MCF 10A (cell line): ENCODE measurements at regions not wholly inside any gene's neighbourhood (a gene's known extent, or its start where the extent isn't known, plus 50 kb on each side); places are given as distances from the start of the nearest gene placed in this dataset.

Experiments used
- BruUV-seq: library from RNA; stranded (reverse); fragments of 400-500 nt; replicated peaks from 2 replicates; lab custom pipeline; 2021; lab: Mats Ljungman, UMichigan
- CTCF ChIA-PET: fragments of 300-600 bp; sonication (Branson Sonifier 250); formaldehyde crosslinking; extraction: SDS; loops from one replicate; lab custom pipeline; 2021; ENCODE audit warnings: antibody characterized with exemption, inconsistent platforms; lab: Yijun Ruan, JAX
- POLR2A ChIA-PET: fragments of 300-600, 350-650 bp; sonication (Branson Sonifier 250); formaldehyde crosslinking; extraction: SDS; loops from one replicate; lab custom pipeline; 2020; ENCODE audit warnings: antibody characterized with exemption, inconsistent platforms; lab: Yijun Ruan, JAX
- DNase-seq: peaks from one replicate; pipeline ENCODE4 v3.0.0-alpha.2; 2018; ENCODE audit not compliant: unreplicated experiment
- H3K27ac Mint-ChIP-seq: one replicate; pipeline ENCODE4 v1.8.0; 2022; ENCODE audit warnings: mild to moderate bottlenecking, low read depth, mixed read lengths; ENCODE audit not compliant: unreplicated experiment
- H3K27me3 Mint-ChIP-seq: one replicate; pipeline ENCODE4 v1.8.0; 2022; ENCODE audit warnings: mixed read lengths; ENCODE audit not compliant: insufficient read depth, unreplicated experiment
- H3K36me3 Mint-ChIP-seq: one replicate; pipeline ENCODE4 v1.8.0; 2022; ENCODE audit warnings: mild to moderate bottlenecking, moderate library complexity, mixed read lengths; ENCODE audit not compliant: insufficient read depth, unreplicated experiment
- H3K4me1 Mint-ChIP-seq: one replicate; pipeline ENCODE4 v1.8.0; 2022; ENCODE audit warnings: mixed read lengths; ENCODE audit not compliant: insufficient read depth, unreplicated experiment
- H3K4me3 Mint-ChIP-seq: one replicate; pipeline ENCODE4 v1.8.0; 2022; ENCODE audit warnings: mild to moderate bottlenecking, moderate library complexity, mixed read lengths; ENCODE audit not compliant: unreplicated experiment
- H3K9me3 Mint-ChIP-seq: one replicate; pipeline ENCODE4 v1.8.0; 2022; ENCODE audit warnings: mixed read lengths; ENCODE audit not compliant: unreplicated experiment
- intact Hi-C: fragments of 100-400 bp; cut with micrococcal nuclease; formaldehyde crosslinking; loops from 2 replicates; pipeline ENCODE4 v1.14.1; 2022
- TF ChIP-seq, protein P1 (sequence below): fragments of 200-600 bp; IDR thresholded peaks from one replicate; pipeline ENCODE4 v1.8.0; 2022; ENCODE audit warnings: antibody characterized with exemption, mild to moderate bottlenecking; ENCODE audit not compliant: unreplicated experiment

- BruUV-seq: no TSS peak
Observed at GRCh38 chr9:134568116-134568515, 73.5 kb upstream of the COL5A1 start.

DNA sequence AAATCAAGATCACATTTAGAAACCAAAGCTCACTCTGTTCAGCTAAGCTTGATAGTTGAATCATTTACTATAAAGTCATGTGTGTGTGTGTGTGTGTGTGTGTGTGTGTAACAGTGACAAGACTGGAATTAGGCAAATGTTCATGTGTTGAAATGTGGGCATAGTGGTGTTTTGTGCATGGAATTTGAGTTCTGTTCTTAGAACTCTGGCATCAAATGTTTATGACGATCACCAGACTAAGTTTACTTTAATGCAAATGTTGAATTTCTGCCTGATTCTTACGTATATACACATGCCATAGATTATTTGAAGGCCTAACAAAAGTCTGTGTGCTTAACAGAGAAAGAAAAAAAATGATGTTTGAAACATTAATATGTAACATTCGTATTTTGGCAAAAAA is 72.8 kb upstream of the COL5A1 start:
- POLR2A ChIA-PET: no interaction called here
- Mint-ChIP-seq H3K36me3 (no peaks in the 10 kb centered on the region), H3K4me3 (no peak overlapping the region), H3K27me3 (peaks cover 26% of the 10 kb centered on the region), H3K4me1 (no peaks in the 10 kb centered on the region), H3K9me3 (peaks cover 8% of the 10 kb centered on the region), H3K27ac (no peak overlapping the region)
- CTCF ChIA-PET: no interaction called here
- intact Hi-C loops: no loop called here
- TF ChIP-seq, protein P1, sequence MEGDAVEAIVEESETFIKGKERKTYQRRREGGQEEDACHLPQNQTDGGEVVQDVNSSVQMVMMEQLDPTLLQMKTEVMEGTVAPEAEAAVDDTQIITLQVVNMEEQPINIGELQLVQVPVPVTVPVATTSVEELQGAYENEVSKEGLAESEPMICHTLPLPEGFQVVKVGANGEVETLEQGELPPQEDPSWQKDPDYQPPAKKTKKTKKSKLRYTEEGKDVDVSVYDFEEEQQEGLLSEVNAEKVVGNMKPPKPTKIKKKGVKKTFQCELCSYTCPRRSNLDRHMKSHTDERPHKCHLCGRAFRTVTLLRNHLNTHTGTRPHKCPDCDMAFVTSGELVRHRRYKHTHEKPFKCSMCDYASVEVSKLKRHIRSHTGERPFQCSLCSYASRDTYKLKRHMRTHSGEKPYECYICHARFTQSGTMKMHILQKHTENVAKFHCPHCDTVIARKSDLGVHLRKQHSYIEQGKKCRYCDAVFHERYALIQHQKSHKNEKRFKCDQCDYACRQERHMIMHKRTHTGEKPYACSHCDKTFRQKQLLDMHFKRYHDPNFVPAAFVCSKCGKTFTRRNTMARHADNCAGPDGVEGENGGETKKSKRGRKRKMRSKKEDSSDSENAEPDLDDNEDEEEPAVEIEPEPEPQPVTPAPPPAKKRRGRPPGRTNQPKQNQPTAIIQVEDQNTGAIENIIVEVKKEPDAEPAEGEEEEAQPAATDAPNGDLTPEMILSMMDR: no peak
- DNase-seq: no peak
- BruUV-seq: no TSS peak

More at GRCh38 chr9:134568116-134568515, 73.5 kb upstream of the COL5A1 start:
- intact Hi-C loops: no loop called here
- Mint-ChIP-seq H3K36me3 (no peaks in the 10 kb centered on the region), H3K4me1 (no peaks in the 10 kb centered on the region), H3K27me3 (peaks cover 33% of the 10 kb centered on the region), H3K27ac (no peak overlapping the region), H3K4me3 (no peak overlapping the region), H3K9me3 (peaks cover 8% of the 10 kb centered on the region)
- DNase-seq: no peak
- POLR2A ChIA-PET: no interaction called here
- TF ChIP-seq, protein P1: no peak
- CTCF ChIA-PET: no interaction called here

DNA sequence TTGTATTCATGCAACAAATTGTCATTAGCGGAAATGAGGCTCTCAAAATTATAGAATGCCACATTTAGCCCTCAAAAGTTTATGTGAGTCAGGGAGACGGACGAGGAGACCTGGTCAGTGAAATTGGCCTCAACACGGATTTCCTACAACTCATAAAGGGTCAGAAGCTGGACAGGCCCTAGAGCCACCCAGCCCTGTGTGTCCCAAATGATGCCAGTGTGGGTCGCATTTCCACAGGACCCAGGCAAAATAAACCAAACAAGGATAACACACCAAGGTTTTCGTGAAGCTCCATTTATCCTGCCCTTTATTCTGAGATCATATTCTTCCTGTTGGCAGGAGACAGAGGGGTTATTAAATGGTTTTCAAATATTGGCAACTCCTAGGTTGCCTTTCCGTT is 72.0 kb upstream of the COL5A1 start:
- H3K36me3 Mint-ChIP-seq: no peaks in the 10 kb centered on the region
- peaks cover 8% of the 10 kb centered on the region for H3K9me3 Mint-ChIP-seq
- POLR2A ChIA-PET: interaction anchor here (0.6 kb wide), 1 partner anchor 60 kb away, joined by 3 read pairs; no protein-coding TSS in a partner anchor
- intact Hi-C loops: no loop called here
- CTCF ChIA-PET: no interaction called here
- no TSS peak for BruUV-seq
- H3K4me3 Mint-ChIP-seq: no peak overlapping the region
- no peak overlapping the region for H3K27ac Mint-ChIP-seq
- DNase-seq: no peak
- TF ChIP-seq, protein P1: no peak
- peaks cover 18% of the 10 kb centered on the region for H3K27me3 Mint-ChIP-seq
- no peaks in the 10 kb centered on the region for H3K4me1 Mint-ChIP-seq

DNA sequence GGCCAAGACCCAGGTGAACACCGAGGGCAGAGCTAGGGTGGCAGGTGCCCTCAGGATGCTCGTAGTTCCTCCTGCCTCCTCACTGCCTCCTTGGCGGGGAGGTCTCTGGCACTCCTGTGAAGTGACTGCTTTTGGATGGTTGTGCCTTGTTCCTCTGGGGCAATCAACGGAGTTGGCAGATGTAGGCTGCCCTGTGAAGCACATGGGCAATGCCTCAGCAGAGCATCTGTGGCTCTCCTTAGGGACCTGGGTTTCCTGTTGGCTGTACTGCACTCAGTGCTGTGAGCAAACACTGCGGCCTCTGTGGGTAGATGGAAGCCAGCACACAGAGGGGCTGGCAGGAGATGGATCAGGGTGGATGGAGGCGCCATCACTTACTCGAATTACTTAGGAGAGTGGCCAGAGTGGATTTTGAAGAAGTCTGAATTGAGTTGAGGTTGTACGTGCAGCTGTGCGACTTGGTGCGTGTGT is 71.4 kb upstream of the COL5A1 start:
- H3K4me3 Mint-ChIP-seq: no peak overlapping the region
- no peak overlapping the region for H3K27ac Mint-ChIP-seq
- CTCF ChIA-PET: no interaction called here
- no peak for DNase-seq
- peaks cover 8% of the 10 kb centered on the region for H3K9me3 Mint-ChIP-seq
- peaks cover 16% of the 10 kb centered on the region for H3K27me3 Mint-ChIP-seq
- intact Hi-C loops: no loop called here
- BruUV-seq: no TSS peak
- no peaks in the 10 kb centered on the region for H3K36me3 Mint-ChIP-seq
- TF ChIP-seq, protein P1: no peak
- POLR2A ChIA-PET: interaction anchor here (0.6 kb wide), 1 partner anchor 225 kb away, joined by 3 read pairs; no protein-coding TSS in a partner anchor
- no peaks in the 10 kb centered on the region for H3K4me1 Mint-ChIP-seq
